ENCODE measurements at regions not wholly inside any gene's neighbourhood (a gene's known extent, or its start where the extent isn't known, plus 50 kb on each side); places are given as distances from the start of the nearest gene placed in this dataset.

GRCh38 chr18:54720620-54721019 is 107.7 kb upstream of the RAB27B start:
- Histone ChIP-seq H3K27me3 (ENCODE audit: control insufficient read depth, insufficient read depth, low read length) (no peaks in the 10 kb centered on the region), H3K9me3 (ENCODE audit: control insufficient read depth, insufficient read depth, low read length) (no peaks in the 10 kb centered on the region), H3K4me1 (ENCODE audit: control insufficient read depth, insufficient read depth, low read length) (no peaks in the 10 kb centered on the region), H3K36me3 (ENCODE audit: control insufficient read depth, insufficient read depth, low read length) (no peaks in the 10 kb centered on the region), H3K4me3 (ENCODE audit: low read depth, low read length) (no peak overlapping the region), H3K9ac (ENCODE audit: low read depth, low read length) (no peak overlapping the region)

GRCh38 chr18:54726143-54726542 is 102.1 kb upstream of the RAB27B start:
- Histone ChIP-seq H3K4me3 (ENCODE audit: low read depth, low read length) (no peak overlapping the region), H3K27me3 (ENCODE audit: control insufficient read depth, insufficient read depth, low read length) (no peaks in the 10 kb centered on the region), H3K4me1 (ENCODE audit: control insufficient read depth, insufficient read depth, low read length) (no peaks in the 10 kb centered on the region), H3K9me3 (ENCODE audit: control insufficient read depth, insufficient read depth, low read length) (no peaks in the 10 kb centered on the region), H3K36me3 (ENCODE audit: control insufficient read depth, insufficient read depth, low read length) (no peaks in the 10 kb centered on the region), H3K9ac (ENCODE audit: low read depth, low read length) (no peak overlapping the region)

- Histone ChIP-seq H3K9ac (ENCODE audit: low read depth, low read length) (no peak overlapping the region), H3K27me3 (ENCODE audit: control insufficient read depth, insufficient read depth, low read length) (no peaks in the 10 kb centered on the region)
Measured at GRCh38 chr18:54734059-54734458, 94.2 kb upstream of the RAB27B start.

GRCh38 chr18:54736981-54737380 is 91.3 kb upstream of the RAB27B start:
- H3K9me3 ChIP-seq (ENCODE audit: control insufficient read depth, insufficient read depth, low read length): no peaks in the 10 kb centered on the region
- H3K9ac ChIP-seq (ENCODE audit: low read depth, low read length): no peak overlapping the region
- no peak overlapping the region for H3K4me3 ChIP-seq (ENCODE audit: low read depth, low read length)
- no peaks in the 10 kb centered on the region for H3K4me1 ChIP-seq (ENCODE audit: control insufficient read depth, insufficient read depth, low read length)
- H3K27me3 ChIP-seq (ENCODE audit: control insufficient read depth, insufficient read depth, low read length): no peaks in the 10 kb centered on the region
- H3K36me3 ChIP-seq (ENCODE audit: control insufficient read depth, insufficient read depth, low read length): no peaks in the 10 kb centered on the region

More at GRCh38 chr18:54734059-54734458, 94.2 kb upstream of the RAB27B start:
- Histone ChIP-seq H3K36me3 (ENCODE audit: control insufficient read depth, insufficient read depth, low read length) (no peaks in the 10 kb centered on the region), H3K4me3 (ENCODE audit: low read depth, low read length) (no peak overlapping the region), H3K4me1 (ENCODE audit: control insufficient read depth, insufficient read depth, low read length) (no peaks in the 10 kb centered on the region), H3K9me3 (ENCODE audit: control insufficient read depth, insufficient read depth, low read length) (no peaks in the 10 kb centered on the region)

- Histone ChIP-seq H3K9me3 (ENCODE audit: control insufficient read depth, insufficient read depth, low read length) (no peaks in the 10 kb centered on the region), H3K9ac (ENCODE audit: low read depth, low read length) (no peak overlapping the region), H3K4me1 (ENCODE audit: control insufficient read depth, insufficient read depth, low read length) (no peaks in the 10 kb centered on the region), H3K36me3 (ENCODE audit: control insufficient read depth, insufficient read depth, low read length) (no peaks in the 10 kb centered on the region), H3K27me3 (ENCODE audit: control insufficient read depth, insufficient read depth, low read length) (no peaks in the 10 kb centered on the region), H3K4me3 (ENCODE audit: low read depth, low read length) (no peak overlapping the region)
Measured at GRCh38 chr18:54737986-54738385, 90.3 kb upstream of the RAB27B start.

GRCh38 chr18:54739476-54739875 is 88.8 kb upstream of the RAB27B start:
- H3K36me3 ChIP-seq (ENCODE audit: control insufficient read depth, insufficient read depth, low read length): no peaks in the 10 kb centered on the region
- no peaks in the 10 kb centered on the region for H3K4me1 ChIP-seq (ENCODE audit: control insufficient read depth, insufficient read depth, low read length)
- H3K27me3 ChIP-seq (ENCODE audit: control insufficient read depth, insufficient read depth, low read length): no peaks in the 10 kb centered on the region
- no peak overlapping the region for H3K4me3 ChIP-seq (ENCODE audit: low read depth, low read length)
- H3K9ac ChIP-seq (ENCODE audit: low read depth, low read length): no peak overlapping the region
- H3K9me3 ChIP-seq (ENCODE audit: control insufficient read depth, insufficient read depth, low read length): no peaks in the 10 kb centered on the region

- Histone ChIP-seq H3K9me3 (ENCODE audit: control insufficient read depth, insufficient read depth, low read length) (no peaks in the 10 kb centered on the region), H3K9ac (ENCODE audit: low read depth, low read length) (no peak overlapping the region), H3K4me1 (ENCODE audit: control insufficient read depth, insufficient read depth, low read length) (no peaks in the 10 kb centered on the region), H3K4me3 (ENCODE audit: low read depth, low read length) (no peak overlapping the region), H3K27me3 (ENCODE audit: control insufficient read depth, insufficient read depth, low read length) (no peaks in the 10 kb centered on the region), H3K36me3 (ENCODE audit: control insufficient read depth, insufficient read depth, low read length) (no peaks in the 10 kb centered on the region)
Measured at GRCh38 chr18:54740136-54740846, 88.0 kb upstream of the RAB27B start.

- Histone ChIP-seq H3K36me3 (ENCODE audit: control insufficient read depth, insufficient read depth, low read length) (no peaks in the 10 kb centered on the region), H3K9me3 (ENCODE audit: control insufficient read depth, insufficient read depth, low read length) (no peaks in the 10 kb centered on the region), H3K4me1 (ENCODE audit: control insufficient read depth, insufficient read depth, low read length) (no peaks in the 10 kb centered on the region), H3K27me3 (ENCODE audit: control insufficient read depth, insufficient read depth, low read length) (no peaks in the 10 kb centered on the region), H3K9ac (ENCODE audit: low read depth, low read length) (no peak overlapping the region), H3K4me3 (ENCODE audit: low read depth, low read length) (no peak overlapping the region)
Measured at GRCh38 chr18:54742120-54742519, 86.2 kb upstream of the RAB27B start.

GRCh38 chr18:54742659-54743604 is 85.3 kb upstream of the RAB27B start:
- Histone ChIP-seq H3K9me3 (ENCODE audit: control insufficient read depth, insufficient read depth, low read length) (no peaks in the 10 kb centered on the region), H3K36me3 (ENCODE audit: control insufficient read depth, insufficient read depth, low read length) (no peaks in the 10 kb centered on the region), H3K27me3 (ENCODE audit: control insufficient read depth, insufficient read depth, low read length) (no peaks in the 10 kb centered on the region), H3K4me1 (ENCODE audit: control insufficient read depth, insufficient read depth, low read length) (no peaks in the 10 kb centered on the region), H3K9ac (ENCODE audit: low read depth, low read length) (no peak overlapping the region), H3K4me3 (ENCODE audit: low read depth, low read length) (no peak overlapping the region)

- Histone ChIP-seq H3K36me3 (ENCODE audit: control insufficient read depth, insufficient read depth, low read length) (no peaks in the 10 kb centered on the region), H3K27me3 (ENCODE audit: control insufficient read depth, insufficient read depth, low read length) (no peaks in the 10 kb centered on the region), H3K9me3 (ENCODE audit: control insufficient read depth, insufficient read depth, low read length) (no peaks in the 10 kb centered on the region)
Measured at GRCh38 chr18:54743605-54743995, 84.7 kb upstream of the RAB27B start.

GRCh38 chr18:54749291-54749690 is 79.0 kb upstream of the RAB27B start:
- no peaks in the 10 kb centered on the region for H3K4me1 ChIP-seq (ENCODE audit: control insufficient read depth, insufficient read depth, low read length)
- H3K27me3 ChIP-seq (ENCODE audit: control insufficient read depth, insufficient read depth, low read length): no peaks in the 10 kb centered on the region
- H3K4me3 ChIP-seq (ENCODE audit: low read depth, low read length): no peak overlapping the region
- H3K9ac ChIP-seq (ENCODE audit: low read depth, low read length): no peak overlapping the region
- no peaks in the 10 kb centered on the region for H3K9me3 ChIP-seq (ENCODE audit: control insufficient read depth, insufficient read depth, low read length)
- H3K36me3 ChIP-seq (ENCODE audit: control insufficient read depth, insufficient read depth, low read length): no peaks in the 10 kb centered on the region

More at GRCh38 chr18:54743605-54743995, 84.7 kb upstream of the RAB27B start:
- H3K9ac ChIP-seq (ENCODE audit: low read depth, low read length): no peak overlapping the region
- H3K4me1 ChIP-seq (ENCODE audit: control insufficient read depth, insufficient read depth, low read length): no peaks in the 10 kb centered on the region
- H3K4me3 ChIP-seq (ENCODE audit: low read depth, low read length): no peak overlapping the region

- Histone ChIP-seq H3K27me3 (ENCODE audit: control insufficient read depth, insufficient read depth, low read length) (no peaks in the 10 kb centered on the region), H3K36me3 (ENCODE audit: control insufficient read depth, insufficient read depth, low read length) (no peaks in the 10 kb centered on the region), H3K9ac (ENCODE audit: low read depth, low read length) (no peak overlapping the region), H3K9me3 (ENCODE audit: control insufficient read depth, insufficient read depth, low read length) (no peaks in the 10 kb centered on the region), H3K4me1 (ENCODE audit: control insufficient read depth, insufficient read depth, low read length) (no peaks in the 10 kb centered on the region), H3K4me3 (ENCODE audit: low read depth, low read length) (no peak overlapping the region)
Measured at GRCh38 chr18:54750350-54750749, 77.9 kb upstream of the RAB27B start.

Measured in iPS-15b (cell line).